ENCODE measurements at regions not wholly inside any gene's neighbourhood (a gene's known extent, or its start where the extent isn't known, plus 50 kb on each side); places are given as distances from the start of the nearest gene placed in this dataset.

GRCh38 chr5:89407054-89407453 lies 524.1 kb upstream of the MEF2C start:
- H3K27ac ChIP-seq: no peak overlapping the region
- H3K4me3 ChIP-seq: no peak overlapping the region
- no peaks in the 10 kb centered on the region for H3K36me3 ChIP-seq
- TF ChIP-seq CTCF (IDR thresholded peaks at IDR 0.05 in 8 of 11, conservative IDR thresholded peaks at IDR 0.05 in 3 of 11) (no peak), POLR2AphosphoS5 (IDR thresholded peaks at IDR 0.05) (no peak), POLR2A (IDR thresholded peaks at IDR 0.05) (no peak)
- no peaks in the 10 kb centered on the region for H3K9me3 ChIP-seq
- DNase-seq: no peak
- no peaks in the 10 kb centered on the region for H3K27me3 ChIP-seq (replicated peaks in 1 of 7)
- H3K4me1 ChIP-seq: no peaks in the 10 kb centered on the region
- 74 to 88% (median 79%) methylated on average over 3 of the region's 3 CpGs for WGBS, 5 donors
- intact Hi-C loops (cut with DNase I; ENCODE audit: low total_unique reads): no loop called here

GRCh38 chr5:89401659-89402058 lies 518.7 kb upstream of the MEF2C start:
- intact Hi-C loops (cut with DNase I; ENCODE audit: low total_unique reads): no loop called here
- Histone ChIP-seq H3K36me3 (no peaks in the 10 kb centered on the region), H3K27ac (no peak overlapping the region), H3K4me1 (peaks cover 0 to 19% (median 9%) of the 10 kb centered on the region in 6 donors), H3K27me3 (replicated peaks in 1 of 7) (no peaks in the 10 kb centered on the region), H3K9me3 (no peaks in the 10 kb centered on the region), H3K4me3 (no peak overlapping the region)
- DNase-seq: no peak
- TF ChIP-seq POLR2A (IDR thresholded peaks at IDR 0.05) (no peak), POLR2AphosphoS5 (IDR thresholded peaks at IDR 0.05) (no peak), CTCF (IDR thresholded peaks at IDR 0.05 in 8 of 11, conservative IDR thresholded peaks at IDR 0.05 in 3 of 11) (no peak)
- WGBS, 5 donors: 62 to 92% (median 69%) methylated on average over 1 of the region's 1 CpG

- no peak for DNase-seq
- no peak overlapping the region for H3K4me3 ChIP-seq
- intact Hi-C loops (cut with DNase I; ENCODE audit: low total_unique reads): no loop called here
Observed at GRCh38 chr5:89401012-89401411, 518.0 kb upstream of the MEF2C start.

GRCh38 chr5:89399548-89399947 lies 516.6 kb upstream of the MEF2C start:
- TF ChIP-seq POLR2A (IDR thresholded peaks at IDR 0.05) (no peak), POLR2AphosphoS5 (IDR thresholded peaks at IDR 0.05) (no peak), CTCF (IDR thresholded peaks at IDR 0.05 in 8 of 11, conservative IDR thresholded peaks at IDR 0.05 in 3 of 11) (no peak)
- H3K36me3 ChIP-seq: no peaks in the 10 kb centered on the region
- peak overlapping the region in 1 of 8 donors; percentile 2 for H3K27ac ChIP-seq
- peaks cover 0 to 40% (median 23%) of the 10 kb centered on the region in 6 donors for H3K4me1 ChIP-seq
- no peak overlapping the region for H3K4me3 ChIP-seq
- intact Hi-C loops (cut with DNase I; ENCODE audit: low total_unique reads): no loop called here
- no peak for DNase-seq
- H3K27me3 ChIP-seq (replicated peaks in 1 of 7): no peaks in the 10 kb centered on the region
- no peaks in the 10 kb centered on the region for H3K9me3 ChIP-seq
- 9 to 13% (median 11%) methylated on average over 1 of the region's 1 CpG for WGBS, 5 donors

More at GRCh38 chr5:89401012-89401411, 518.0 kb upstream of the MEF2C start:
- WGBS, 5 donors: 82 to 100% (median 86%) methylated on average over 3 of the region's 3 CpGs
- H3K9me3 ChIP-seq: no peaks in the 10 kb centered on the region
- no peaks in the 10 kb centered on the region for H3K36me3 ChIP-seq
- TF ChIP-seq CTCF (IDR thresholded peaks at IDR 0.05 in 8 of 11, conservative IDR thresholded peaks at IDR 0.05 in 3 of 11) (no peak), POLR2AphosphoS5 (IDR thresholded peaks at IDR 0.05) (no peak), POLR2A (IDR thresholded peaks at IDR 0.05) (no peak)
- no peaks in the 10 kb centered on the region for H3K27me3 ChIP-seq (replicated peaks in 1 of 7)
- no peak overlapping the region for H3K27ac ChIP-seq
- H3K4me1 ChIP-seq: peaks cover 0 to 25% (median 16%) of the 10 kb centered on the region in 6 donors

Data from spleen (tissue), 11 donors.